Stimulated activated CD8-positive, alpha-beta memory T cell treated with anti-CD3 and anti-CD28 coated beads, Interleukin-7, amount 100 ng/mL, for 48 hours (primary cell): ENCODE measurements at regions not wholly inside any gene's neighbourhood (a gene's known extent, or its start where the extent isn't known, plus 50 kb on each side); places are given as distances from the start of the nearest gene placed in this dataset.

Source experiments
- DNase-seq, 2 donors: peaks; one replicate each; pipeline ENCODE4 v3.0.0-alpha.2; 2020; ENCODE audit warnings: low read depth in 1 of 2; ENCODE audit errors: extremely low read depth in 1 of 2

DNA sequence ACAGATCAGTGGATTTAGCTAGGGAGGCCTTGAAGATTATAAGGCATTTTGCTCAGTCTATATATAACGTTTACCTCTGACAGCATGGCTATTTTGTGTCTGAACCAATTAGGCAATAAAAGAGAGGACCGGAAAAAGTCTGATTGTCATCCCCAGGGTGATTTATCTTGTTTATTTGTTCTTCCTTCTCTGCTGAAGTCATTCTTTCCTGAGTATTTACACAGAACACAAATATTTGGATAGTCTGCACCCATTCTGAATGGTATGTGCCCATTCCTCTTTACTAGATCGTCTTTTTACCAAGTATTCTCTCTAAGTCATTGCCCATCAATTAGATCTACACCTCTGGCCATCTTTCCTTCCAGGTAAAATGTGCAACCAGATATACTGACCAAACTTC is 1602.9 kb downstream of the KCNT2 start:
- no peak for DNase-seq

DNA sequence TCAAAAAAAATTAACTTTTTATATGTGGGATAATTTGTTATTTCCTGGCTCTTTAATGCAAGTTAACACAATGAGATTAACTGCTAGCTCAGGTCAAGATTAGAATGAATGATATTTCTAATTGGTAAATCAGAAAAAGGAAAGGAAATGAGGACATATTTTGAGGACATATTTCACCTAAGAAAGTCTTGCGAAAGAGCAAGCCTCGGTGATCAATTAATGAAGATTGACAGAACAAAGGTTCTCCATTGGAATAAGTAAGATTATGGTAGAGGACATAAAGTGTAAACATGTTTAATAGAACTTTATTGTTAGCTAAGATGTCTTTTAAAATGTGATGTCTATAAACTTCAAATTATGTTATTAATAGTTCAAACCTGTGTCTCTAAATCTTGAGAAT is 1617.8 kb downstream of the KCNT2 start:
- DNase-seq: no peak

DNA sequence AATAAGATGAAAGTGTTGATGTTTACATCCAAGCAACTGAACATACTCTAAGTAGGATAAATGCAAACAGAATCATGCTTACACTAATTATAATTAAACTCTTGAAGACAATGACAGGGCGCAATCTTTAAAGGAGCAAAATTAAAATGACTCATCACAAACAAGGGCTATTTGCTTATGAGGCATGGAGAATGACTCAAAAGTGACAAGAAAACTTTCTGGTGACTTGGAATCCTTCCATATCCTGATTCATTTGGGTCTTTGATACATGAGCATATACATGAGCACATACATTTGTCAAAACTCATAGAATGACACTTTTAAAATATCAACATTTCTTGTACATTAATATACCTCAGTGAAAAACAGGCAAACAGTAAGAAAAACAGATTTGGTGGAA is 1632.3 kb downstream of the KCNT2 start:
- DNase-seq: no peak

DNA sequence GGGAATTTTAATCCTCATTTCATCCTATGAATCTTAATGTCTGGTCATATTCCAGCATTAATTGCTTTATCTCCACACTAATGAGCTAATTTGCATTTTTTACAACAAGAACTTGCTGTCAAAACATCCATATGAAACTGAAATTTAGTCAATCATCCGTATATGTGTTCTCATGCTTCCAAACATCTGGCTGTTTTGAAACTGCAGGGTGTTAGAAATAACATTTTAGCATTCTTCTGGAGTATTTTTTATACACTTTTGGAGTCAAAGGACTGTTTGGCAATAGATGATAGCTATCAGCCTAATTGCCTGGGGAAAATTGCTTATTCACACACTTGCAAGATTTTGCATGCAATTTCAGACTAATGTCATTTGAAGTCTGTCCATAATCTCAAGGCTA is 1639.3 kb downstream of the KCNT2 start:
- DNase-seq: no peak

DNA sequence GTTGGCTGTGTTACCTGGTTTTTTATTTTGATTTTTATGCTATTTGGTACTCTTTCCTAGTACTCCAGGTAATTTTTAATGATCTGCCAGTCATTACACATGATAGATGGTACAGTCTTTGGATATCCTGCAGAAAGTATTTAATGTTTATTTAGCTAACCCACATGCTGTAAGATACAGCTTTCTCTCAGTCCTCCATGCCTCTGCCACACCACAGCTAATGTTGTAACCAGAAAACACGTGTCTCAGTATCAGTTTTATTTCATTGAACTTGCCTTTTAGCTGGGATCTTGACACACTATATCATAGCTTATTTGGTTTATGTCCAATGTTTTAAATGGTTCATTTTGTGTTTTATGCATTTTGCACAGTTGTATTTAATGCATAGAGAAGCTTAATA is 1648.4 kb downstream of the KCNT2 start:
- no peak for DNase-seq

DNA sequence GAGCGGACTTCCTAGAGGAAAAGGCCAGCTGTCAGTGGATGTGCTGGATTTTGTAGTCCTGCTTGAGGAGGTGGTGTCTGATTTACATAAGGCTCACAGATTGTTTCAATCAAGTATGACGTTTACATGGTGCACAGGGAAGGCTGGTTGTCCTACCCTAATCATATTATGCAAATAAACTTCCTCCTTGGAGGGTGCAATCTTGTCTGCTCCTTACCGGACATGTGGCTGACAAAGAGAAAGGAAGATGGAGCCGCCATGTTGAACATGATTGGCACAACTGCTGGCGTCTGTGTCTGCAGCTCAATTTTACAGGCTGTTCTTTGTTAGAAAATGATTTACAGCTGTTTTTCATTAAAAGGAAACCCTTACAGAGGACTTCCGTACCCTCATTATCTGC is 1656.1 kb downstream of the KCNT2 start:
- DNase-seq: no peak

DNA sequence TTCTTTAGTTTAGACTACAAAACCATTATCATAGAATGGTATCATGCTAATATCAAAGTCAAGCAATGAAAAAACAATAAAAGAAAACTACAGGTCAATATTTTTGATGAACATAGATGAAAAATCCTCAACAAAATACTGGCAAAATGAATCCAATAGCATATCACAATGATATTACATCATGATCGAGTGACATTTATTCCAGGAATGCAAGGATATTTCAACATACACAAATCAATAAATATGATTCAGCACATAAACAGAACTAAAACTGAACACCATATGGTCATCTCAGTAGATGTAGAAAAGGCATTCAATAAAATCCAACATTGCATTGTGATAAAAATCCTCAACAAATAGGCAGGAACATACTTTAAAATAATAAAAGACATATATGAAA is 1657.7 kb downstream of the KCNT2 start:
- DNase-seq: no peak

DNA sequence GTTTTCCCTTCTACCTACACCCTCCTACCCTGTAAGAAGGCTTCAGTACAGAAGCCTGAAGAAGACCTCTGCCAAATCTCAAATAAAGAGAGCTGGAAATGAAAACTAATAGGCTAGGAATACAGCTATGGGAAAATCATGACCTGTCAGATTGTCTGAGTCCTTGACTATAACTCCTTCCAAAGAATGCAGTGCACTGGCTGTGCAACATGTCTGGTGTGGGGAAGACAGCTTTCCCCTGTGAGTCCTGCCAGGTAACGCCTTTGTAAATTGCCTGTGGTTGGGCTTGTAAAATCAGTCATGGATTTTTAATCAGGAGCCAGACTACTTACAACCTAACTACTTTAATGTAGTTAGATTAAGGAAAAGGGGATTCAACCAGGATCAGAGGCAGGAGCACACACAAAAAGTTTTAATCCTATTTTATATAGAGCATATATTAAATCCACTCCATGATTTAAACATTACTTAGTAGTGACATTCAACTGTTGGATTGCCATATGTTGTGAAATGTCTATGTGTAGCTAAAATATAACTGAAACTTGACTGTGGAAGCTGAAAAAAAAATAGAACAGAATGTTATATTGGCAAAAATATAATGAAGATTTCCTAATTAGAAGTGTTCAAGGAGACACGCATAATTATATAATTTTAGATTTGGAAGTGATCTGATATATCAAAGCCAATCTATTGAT is 1667.8 kb downstream of the KCNT2 start:
- no peak for DNase-seq

DNA sequence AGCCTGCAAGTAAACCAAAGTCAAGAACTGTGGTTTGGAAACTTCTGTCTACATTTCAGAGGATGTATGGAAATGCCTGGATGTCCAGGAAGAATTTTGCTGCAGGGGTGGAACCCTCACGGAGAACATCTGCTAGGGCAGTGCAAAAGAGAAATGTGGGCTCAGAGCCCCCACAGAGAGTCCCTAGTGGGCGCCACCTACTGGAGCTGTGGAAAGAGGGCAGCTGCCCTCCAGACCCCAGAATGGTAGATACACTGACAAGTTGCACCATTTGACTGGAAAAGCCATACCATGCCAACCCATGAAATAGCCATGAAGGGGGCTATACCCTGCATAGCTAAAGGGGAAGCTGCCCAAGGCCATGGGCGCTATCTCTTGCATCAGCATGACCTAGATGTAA is 1672.4 kb downstream of the KCNT2 start:
- no peak for DNase-seq

DNA sequence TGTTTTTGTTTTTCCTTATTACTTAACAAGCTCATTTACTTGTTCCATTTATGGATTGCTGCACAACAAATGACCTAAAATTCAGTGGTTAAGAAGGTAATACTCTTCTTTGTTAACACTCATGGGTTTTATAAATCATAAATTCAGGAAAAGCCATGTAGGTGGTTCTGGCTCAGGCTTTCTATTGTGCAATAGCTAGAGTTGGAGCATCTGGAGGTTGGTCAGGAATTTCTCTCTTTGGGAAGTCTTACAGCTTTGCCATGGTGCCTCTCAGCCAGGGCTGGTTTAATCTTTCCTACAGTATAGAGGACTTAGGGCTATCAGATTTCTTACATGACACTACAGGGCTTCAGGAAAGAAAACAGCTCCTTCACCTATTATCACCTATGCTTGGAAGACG is 1677.1 kb downstream of the KCNT2 start:
- DNase-seq: no peak

DNA sequence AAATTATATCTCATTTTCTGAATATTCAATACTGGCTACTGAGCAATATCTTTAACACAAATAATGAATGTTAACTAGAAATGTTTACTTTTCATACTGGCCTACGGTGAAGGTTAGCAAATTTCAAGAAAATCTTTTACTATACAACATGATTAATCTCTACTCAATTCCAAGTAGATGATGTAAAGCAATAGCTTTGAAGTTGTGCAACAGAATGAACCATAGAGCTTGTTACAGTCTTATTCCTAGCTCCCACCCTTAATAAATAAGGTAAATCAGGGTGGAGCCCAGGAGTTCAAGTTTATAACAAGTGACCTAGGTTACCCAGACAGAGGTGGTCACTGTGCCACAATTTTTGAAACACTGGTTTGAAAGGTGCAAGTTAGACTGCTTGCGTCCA is 1678.1 kb downstream of the KCNT2 start:
- DNase-seq: no peak

DNA sequence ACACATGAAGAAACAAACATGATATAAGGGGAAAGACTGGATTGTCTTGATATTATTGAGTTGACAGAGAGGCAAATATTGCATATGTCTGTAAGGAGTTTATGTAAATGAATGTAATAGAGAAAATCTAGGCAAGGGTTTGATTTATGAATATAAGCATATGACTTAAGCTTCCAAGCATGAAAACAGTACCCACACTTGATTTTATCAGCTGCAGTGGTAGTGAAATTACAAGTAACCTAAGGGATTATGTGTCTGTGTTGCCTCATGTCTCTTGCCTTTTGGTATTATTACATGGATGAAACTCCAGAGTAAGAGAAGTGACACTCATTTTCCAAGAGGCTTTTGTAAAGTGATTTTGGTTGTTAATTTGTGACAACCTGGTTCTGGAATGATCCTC is 1678.9 kb downstream of the KCNT2 start:
- DNase-seq: no peak

DNA sequence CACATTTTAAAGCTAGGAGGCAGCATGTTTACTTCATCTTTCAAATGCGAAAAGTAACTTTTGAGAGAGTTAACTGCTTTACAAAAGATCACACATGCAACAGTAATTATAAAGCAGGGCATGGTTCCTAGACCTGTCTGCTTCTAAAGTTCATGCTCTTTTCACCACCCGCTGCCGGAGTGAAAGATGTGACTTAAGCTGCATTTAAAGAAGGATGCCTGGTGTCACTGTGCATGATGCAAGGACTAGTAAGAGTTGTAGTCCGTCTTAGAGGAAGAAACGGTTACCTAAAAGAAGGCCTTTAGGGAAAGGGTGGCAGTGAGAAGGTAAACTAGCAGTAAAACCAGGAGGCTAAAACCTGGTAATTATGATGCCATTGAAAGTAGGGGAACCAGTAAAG is 1689.1 kb downstream of the KCNT2 start:
- DNase-seq: no peak

DNA sequence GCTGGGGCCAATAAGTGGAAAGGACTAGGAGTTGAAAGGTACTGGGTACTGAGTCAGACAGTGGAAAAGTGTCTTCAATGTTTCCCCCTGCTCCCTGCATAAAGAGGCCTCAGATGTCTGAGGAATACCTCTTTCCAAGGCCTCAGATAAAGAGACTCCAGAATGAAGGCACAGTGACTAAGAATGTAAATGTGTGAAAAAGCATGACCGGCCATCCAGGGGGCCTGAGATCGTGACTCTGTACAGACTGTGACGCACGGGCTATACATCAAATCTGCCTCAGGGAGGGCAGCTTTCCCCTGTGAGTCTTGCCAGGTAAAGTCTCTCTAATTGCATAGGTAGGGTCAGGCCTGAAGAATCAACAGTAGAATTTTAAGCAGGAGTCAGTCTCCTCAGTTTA is 1690.5 kb downstream of the KCNT2 start:
- no peak for DNase-seq

DNA sequence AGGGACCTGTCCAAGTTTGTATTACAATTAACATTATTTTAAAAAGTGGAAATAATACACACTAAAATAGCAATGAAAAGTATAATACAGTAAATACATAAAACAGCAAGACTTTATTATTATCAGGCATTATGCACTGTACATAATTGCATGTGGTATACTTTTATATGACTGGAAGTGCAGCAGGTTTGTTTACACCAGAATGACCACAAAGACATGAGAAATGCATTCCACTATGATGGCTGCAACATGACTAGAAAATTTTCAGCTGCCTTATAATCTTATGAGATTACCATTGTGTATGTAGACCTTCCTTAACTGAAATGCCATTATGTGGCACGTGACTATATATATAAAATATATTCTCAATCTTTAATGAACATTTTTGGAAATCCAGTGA is 1699.6 kb downstream of the KCNT2 start:
- no peak for DNase-seq

DNA sequence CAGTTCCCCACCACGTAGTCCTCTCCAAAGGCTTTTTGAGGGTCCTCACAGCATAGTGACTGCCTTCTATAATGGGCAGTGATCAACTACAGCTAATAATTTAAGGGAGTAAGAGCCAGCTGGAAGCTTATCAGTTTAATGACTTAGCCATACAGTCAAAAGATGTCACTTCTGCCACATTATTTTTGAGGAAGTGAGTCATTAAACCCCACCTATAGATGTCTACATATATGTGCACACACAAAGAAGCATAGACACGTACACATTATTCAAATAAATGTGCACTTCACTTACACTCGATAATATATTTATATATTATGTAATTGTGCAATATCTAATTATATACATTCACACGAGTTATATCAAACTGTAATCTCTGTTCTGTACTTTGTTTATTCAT is 1704.7 kb downstream of the KCNT2 start:
- no peak for DNase-seq

DNA sequence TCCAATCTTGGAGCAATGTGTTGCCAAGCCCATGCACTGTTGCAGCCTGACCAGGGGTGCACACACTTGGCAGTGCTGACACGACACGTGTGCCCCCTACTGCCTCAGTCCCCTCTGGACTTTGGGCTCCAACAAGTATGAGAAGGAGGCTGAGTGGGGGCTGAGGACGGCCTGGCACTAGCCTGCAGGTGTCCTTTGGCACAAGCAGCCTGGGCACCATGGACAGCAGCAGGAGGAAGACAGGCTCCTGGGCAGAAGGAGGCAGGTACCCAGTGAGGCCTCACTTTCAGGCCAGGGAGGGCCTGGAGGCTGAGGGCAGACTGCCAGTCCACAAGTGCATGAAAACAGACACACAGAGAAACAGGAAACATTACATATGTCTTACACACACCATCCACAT is 1702.9 kb upstream of the B3GALT2 start:
- no peak for DNase-seq

DNA sequence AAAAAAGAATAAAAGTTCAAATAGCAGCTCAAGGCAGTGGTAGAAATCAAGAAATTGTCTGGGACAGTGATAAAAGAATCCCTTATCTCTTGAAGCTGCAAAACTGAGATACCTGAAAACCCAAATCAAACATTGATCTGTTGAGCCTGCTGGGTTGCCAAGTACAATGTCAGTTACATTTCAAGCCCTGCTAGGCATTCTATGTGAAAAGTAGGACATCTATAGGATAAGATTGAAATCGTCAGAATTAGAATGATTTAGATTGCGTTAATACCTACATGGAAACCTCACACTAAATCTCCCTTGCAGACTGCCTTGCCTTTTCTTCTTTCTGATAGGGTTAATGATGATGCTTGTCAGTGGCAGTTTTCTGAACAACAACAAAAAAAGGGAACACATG is 1684.4 kb upstream of the B3GALT2 start:
- no peak for DNase-seq

DNA sequence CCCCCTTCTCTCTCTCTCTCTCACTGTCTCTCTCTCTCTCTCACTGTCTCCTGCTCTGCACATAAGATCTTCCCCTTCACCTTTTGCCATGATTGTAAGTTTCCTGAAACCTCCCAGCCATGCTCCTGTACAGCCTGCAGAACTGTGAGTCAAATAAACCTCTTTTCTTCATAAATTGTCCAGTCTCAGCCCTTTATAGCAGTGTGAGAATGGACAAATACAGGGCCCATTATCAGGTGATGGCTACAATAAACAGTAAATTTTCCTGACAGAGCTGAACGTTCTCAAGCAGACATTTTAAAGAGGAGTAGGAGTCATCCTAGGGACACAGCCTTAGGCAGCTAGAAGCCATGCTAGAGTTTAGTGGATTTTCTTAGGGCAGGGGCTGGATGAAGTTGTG is 1679.7 kb upstream of the B3GALT2 start:
- no peak for DNase-seq

DNA sequence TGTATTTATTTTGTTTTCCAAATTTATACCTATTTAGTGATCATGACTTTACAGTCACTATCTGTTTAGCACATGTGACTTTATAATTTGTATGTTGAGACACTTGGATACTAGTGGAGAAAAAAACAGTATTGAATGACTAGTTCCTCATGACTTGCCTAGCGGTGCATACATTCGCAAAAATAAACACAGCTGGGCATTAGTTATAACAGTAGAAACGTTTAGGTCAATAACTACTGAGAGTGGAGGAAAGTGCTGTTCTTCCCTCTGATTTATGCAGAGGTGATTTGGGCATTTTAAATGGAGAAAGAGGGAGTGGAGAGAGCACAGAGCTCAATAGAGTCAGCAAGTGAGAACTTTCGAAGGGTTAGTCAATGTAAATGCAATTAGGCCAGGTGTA is 1679.0 kb upstream of the B3GALT2 start:
- DNase-seq: no peak

DNA sequence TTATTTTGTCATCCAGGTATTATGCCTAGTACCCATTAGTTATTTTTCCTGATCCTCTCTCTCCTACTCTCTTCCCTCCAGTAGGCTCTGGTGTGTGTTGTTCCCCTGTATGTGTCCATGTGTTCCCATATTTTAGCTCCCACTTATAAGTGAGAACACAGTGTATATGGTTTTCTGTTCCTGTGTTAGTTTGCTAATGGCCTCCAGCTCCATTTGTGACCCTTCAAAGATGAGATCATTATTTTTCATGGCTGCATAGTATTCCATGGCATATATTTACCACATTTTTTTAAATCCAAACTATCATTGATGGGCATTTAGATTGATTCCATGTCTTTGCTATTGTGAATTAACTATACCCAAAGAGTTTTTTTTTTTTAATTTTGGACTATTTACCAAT is 1675.7 kb upstream of the B3GALT2 start:
- DNase-seq: no peak

DNA sequence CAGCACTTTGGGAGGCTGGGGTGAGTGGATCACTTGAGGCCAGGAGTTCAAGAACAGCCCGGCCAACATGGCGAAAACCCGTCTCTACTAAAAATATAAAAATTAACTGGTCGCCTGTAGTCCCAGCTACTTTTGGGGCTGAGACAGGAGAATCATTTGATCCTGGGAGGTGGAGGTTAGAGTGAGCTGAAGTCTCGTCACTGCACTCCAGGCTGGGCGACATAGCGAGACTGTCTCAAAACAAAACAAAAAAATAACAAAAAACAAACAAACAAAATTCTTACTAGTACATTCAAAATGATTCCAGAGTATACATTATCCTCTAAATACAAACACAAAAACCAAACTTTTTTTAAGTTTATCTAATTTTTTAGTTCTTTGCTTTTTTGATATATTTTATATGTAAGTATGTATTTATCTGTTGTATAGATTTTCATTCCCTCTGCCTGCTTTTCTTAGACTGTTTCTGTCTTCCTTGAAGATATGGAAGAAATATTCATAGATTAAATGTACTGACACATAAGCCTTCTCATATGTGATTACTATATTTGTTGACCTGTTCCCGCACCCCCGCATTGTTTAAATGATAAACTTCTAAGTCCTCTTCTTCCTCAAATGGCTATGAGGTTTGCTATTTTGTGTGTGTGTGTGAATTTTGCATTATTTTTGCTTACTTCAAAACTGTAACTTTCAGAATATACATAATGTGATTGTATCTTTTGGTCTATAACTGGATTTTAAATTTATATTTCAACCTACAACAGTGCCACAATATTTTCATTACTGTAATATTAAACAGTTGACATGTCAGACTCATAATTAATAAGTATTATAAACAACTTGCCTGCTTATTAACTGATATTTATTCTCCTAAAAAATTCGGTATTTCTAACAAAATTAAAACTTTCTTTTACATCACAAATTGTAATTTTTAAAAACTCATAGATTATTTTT is 1674.1 kb upstream of the B3GALT2 start:
- no peak for DNase-seq
